ENCODE measurements at regions not wholly inside any gene's neighbourhood (a gene's known extent, or its start where the extent isn't known, plus 50 kb on each side); places are given as distances from the start of the nearest gene placed in this dataset.

GRCh38 chr16:64711596-64711995 lies 410.3 kb downstream of the CDH11 start:
- ATAC-seq (no peak), DNase-seq (ENCODE audit: low read depth, low spot score) (no peak), FAIRE-seq (no peak)
- RAD21 ChIA-PET (ENCODE audit: unreplicated experiment), result no interaction called here
- H4K20me1 ChIP-seq (ENCODE audit: control insufficient read depth, insufficient read depth), result no peaks in the 10 kb centered on the region
- POLR2A ChIA-PET, result no interaction called here
- TF ChIP-seq, protein P1, sequence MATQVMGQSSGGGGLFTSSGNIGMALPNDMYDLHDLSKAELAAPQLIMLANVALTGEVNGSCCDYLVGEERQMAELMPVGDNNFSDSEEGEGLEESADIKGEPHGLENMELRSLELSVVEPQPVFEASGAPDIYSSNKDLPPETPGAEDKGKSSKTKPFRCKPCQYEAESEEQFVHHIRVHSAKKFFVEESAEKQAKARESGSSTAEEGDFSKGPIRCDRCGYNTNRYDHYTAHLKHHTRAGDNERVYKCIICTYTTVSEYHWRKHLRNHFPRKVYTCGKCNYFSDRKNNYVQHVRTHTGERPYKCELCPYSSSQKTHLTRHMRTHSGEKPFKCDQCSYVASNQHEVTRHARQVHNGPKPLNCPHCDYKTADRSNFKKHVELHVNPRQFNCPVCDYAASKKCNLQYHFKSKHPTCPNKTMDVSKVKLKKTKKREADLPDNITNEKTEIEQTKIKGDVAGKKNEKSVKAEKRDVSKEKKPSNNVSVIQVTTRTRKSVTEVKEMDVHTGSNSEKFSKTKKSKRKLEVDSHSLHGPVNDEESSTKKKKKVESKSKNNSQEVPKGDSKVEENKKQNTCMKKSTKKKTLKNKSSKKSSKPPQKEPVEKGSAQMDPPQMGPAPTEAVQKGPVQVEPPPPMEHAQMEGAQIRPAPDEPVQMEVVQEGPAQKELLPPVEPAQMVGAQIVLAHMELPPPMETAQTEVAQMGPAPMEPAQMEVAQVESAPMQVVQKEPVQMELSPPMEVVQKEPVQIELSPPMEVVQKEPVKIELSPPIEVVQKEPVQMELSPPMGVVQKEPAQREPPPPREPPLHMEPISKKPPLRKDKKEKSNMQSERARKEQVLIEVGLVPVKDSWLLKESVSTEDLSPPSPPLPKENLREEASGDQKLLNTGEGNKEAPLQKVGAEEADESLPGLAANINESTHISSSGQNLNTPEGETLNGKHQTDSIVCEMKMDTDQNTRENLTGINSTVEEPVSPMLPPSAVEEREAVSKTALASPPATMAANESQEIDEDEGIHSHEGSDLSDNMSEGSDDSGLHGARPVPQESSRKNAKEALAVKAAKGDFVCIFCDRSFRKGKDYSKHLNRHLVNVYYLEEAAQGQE (IDR thresholded peaks at IDR 0.05; ENCODE audit: low read depth, low read length), result no peak
- TF ChIP-seq SUPT20H (IDR thresholded peaks at IDR 0.05; ENCODE audit: borderline replicate concordance, control insufficient read depth, low read depth, low read length) (no peak), IKZF1 (conservative IDR thresholded peaks at IDR 0.05) (no peak), BMI1 (IDR thresholded peaks at IDR 0.05; ENCODE audit: borderline replicate concordance) (no peak), SP1 (IDR thresholded peaks at IDR 0.05; ENCODE audit: low read depth, low read length) (no peak)
- SMC1A ChIA-PET (ENCODE audit: uncharacterized antibody, unreplicated experiment), result no interaction called here
- no peaks in the 10 kb centered on the region for H3K79me2 ChIP-seq (ENCODE audit: control insufficient read depth, insufficient read depth, low read length)
- in situ Hi-C loops (cut with MboI) (no loop called here), intact Hi-C loops (cut with micrococcal nuclease; ENCODE audit: unreplicated experiment) (no loop called here)
- no peaks in the 10 kb centered on the region for H3K4me1 ChIP-seq (ENCODE audit: control insufficient read depth, insufficient read depth, low read length)
- no peaks in the 10 kb centered on the region for H3K9me3 ChIP-seq (replicated peaks; ENCODE audit: control insufficient read depth, insufficient read depth, low read length)
- no peak overlapping the region for H3K4me2 ChIP-seq (ENCODE audit: control insufficient read depth, insufficient read depth)
- CTCF ChIA-PET, result no interaction called here
- no peak overlapping the region for H3K27ac ChIP-seq (ENCODE audit: control insufficient read depth, insufficient read depth)
- H3K9ac ChIP-seq (ENCODE audit: control insufficient read depth, insufficient read depth, low read length), result no peak overlapping the region
- H2AFZ ChIP-seq (ENCODE audit: control insufficient read depth, low read depth, low read length), result no peak overlapping the region
- no peaks in the 10 kb centered on the region for H3K27me3 ChIP-seq (replicated peaks in 1 of 2; ENCODE audit: control insufficient read depth in 2 of 2, insufficient read depth in 2 of 2, low read length in 1 of 2)
- no TSS peak for BruUV-seq (replicated peaks)
- H3K4me3 ChIP-seq, result no peak overlapping the region
- WGBS (ENCODE audit: insufficient coverage, insufficient replicate concordance, low lambda C conversion rate, missing lambda C conversion rate), result 26% methylated on average over 2 of the region's 2 CpGs
- no peaks in the 10 kb centered on the region for H3K36me3 ChIP-seq (ENCODE audit: control insufficient read depth in 2 of 2, insufficient read depth in 2 of 2, low read length in 1 of 2)

GRCh38 chr16:64711026-64711425 lies 410.8 kb downstream of the CDH11 start:
- ChIA-PET POLR2A (no interaction called here), SMC1A (ENCODE audit: uncharacterized antibody, unreplicated experiment) (no interaction called here), RAD21 (ENCODE audit: unreplicated experiment) (no interaction called here), CTCF (no interaction called here)
- H3K9me3 ChIP-seq (replicated peaks; ENCODE audit: control insufficient read depth, insufficient read depth, low read length), result no peaks in the 10 kb centered on the region
- H3K79me2 ChIP-seq (ENCODE audit: control insufficient read depth, insufficient read depth, low read length), result no peaks in the 10 kb centered on the region
- FAIRE-seq (no peak), DNase-seq (ENCODE audit: low read depth, low spot score) (no peak), ATAC-seq (no peak)
- 9% methylated on average over 4 of the region's 4 CpGs for WGBS (ENCODE audit: insufficient coverage, insufficient replicate concordance, low lambda C conversion rate, missing lambda C conversion rate)
- intact Hi-C loops (cut with micrococcal nuclease; ENCODE audit: unreplicated experiment) (no loop called here), in situ Hi-C loops (cut with MboI) (no loop called here)
- H3K36me3 ChIP-seq (ENCODE audit: control insufficient read depth in 2 of 2, insufficient read depth in 2 of 2, low read length in 1 of 2), result no peaks in the 10 kb centered on the region
- no peak overlapping the region for H2AFZ ChIP-seq (ENCODE audit: control insufficient read depth, low read depth, low read length)
- no peaks in the 10 kb centered on the region for H3K4me1 ChIP-seq (ENCODE audit: control insufficient read depth, insufficient read depth, low read length)
- H3K27me3 ChIP-seq (replicated peaks in 1 of 2; ENCODE audit: control insufficient read depth in 2 of 2, insufficient read depth in 2 of 2, low read length in 1 of 2), result no peaks in the 10 kb centered on the region
- BruUV-seq (replicated peaks), result no TSS peak
- H3K4me2 ChIP-seq (ENCODE audit: control insufficient read depth, insufficient read depth), result no peak overlapping the region
- H3K27ac ChIP-seq (ENCODE audit: control insufficient read depth, insufficient read depth), result no peak overlapping the region
- no peak overlapping the region for H3K9ac ChIP-seq (ENCODE audit: control insufficient read depth, insufficient read depth, low read length)
- no peak overlapping the region for H3K4me3 ChIP-seq
- no peaks in the 10 kb centered on the region for H4K20me1 ChIP-seq (ENCODE audit: control insufficient read depth, insufficient read depth)
- TF ChIP-seq PRDM15 (CRISPR knock-in tag; IDR thresholded peaks at IDR 0.05) (no peak), TBL1XR1 (IDR thresholded peaks at IDR 0.05; ENCODE audit: low read depth, low read length) (no peak)
- TF ChIP-seq, protein P2, sequence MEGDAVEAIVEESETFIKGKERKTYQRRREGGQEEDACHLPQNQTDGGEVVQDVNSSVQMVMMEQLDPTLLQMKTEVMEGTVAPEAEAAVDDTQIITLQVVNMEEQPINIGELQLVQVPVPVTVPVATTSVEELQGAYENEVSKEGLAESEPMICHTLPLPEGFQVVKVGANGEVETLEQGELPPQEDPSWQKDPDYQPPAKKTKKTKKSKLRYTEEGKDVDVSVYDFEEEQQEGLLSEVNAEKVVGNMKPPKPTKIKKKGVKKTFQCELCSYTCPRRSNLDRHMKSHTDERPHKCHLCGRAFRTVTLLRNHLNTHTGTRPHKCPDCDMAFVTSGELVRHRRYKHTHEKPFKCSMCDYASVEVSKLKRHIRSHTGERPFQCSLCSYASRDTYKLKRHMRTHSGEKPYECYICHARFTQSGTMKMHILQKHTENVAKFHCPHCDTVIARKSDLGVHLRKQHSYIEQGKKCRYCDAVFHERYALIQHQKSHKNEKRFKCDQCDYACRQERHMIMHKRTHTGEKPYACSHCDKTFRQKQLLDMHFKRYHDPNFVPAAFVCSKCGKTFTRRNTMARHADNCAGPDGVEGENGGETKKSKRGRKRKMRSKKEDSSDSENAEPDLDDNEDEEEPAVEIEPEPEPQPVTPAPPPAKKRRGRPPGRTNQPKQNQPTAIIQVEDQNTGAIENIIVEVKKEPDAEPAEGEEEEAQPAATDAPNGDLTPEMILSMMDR (IDR thresholded peaks at IDR 0.05 in 2 of 3, conservative IDR thresholded peaks at IDR 0.05 in 1 of 3; ENCODE audit: control insufficient read depth in 2 of 3, extremely low read depth in 1 of 3, insufficient read depth in 1 of 3, low read depth in 3 of 3, low read length in 3 of 3), result no peak
